Keratinocyte (primary cell): ENCODE measurements at regions not wholly inside any gene's neighbourhood (a gene's known extent, or its start where the extent isn't known, plus 50 kb on each side); places are given as distances from the start of the nearest gene placed in this dataset.

Experiments
- CTCF ChIP-seq, 3 experiments: IDR thresholded peaks in 1 of 3; conservative IDR thresholded peaks in 1 of 3; optimal IDR thresholded peaks in 1 of 3; 2 replicates in 2 of 3; 3 replicates in 1 of 3; pipeline versions ENCODE3 to v1.5.1; 2011; ENCODE audit warnings: low read length in 3 of 3, mild to moderate bottlenecking in 3 of 3, moderate library complexity in 2 of 3, control low read depth in 1 of 3, inconsistent platforms in 1 of 3; ENCODE audit not compliant: insufficient read depth in 2 of 3; ENCODE audit errors: extremely low read depth in 1 of 3
- EZH2 ChIP-seq: IDR thresholded peaks from one replicate; pipeline ENCODE4 v1.6.1; 2012; ENCODE audit warnings: inconsistent platforms, mild to moderate bottlenecking, low read length, moderate library complexity

- no peak for TF ChIP-seq CTCF (optimal IDR thresholded peaks at IDR 0.05 in 1 of 3, IDR thresholded peaks at IDR 0.05 in 1 of 3, conservative IDR thresholded peaks at IDR 0.05 in 1 of 3; ENCODE audit: extremely low read depth in 1 of 3, insufficient read depth in 2 of 3, low read length in 3 of 3)
- no peak for TF ChIP-seq EZH2
Observed at GRCh38 chr7:109503421-109503820, 933.7 kb downstream of the DNAJB9 start.
